Adrenal gland (tissue), 5 donors: ENCODE measurements at regions not wholly inside any gene's neighbourhood (a gene's known extent, or its start where the extent isn't known, plus 50 kb on each side); places are given as distances from the start of the nearest gene placed in this dataset.

Experiments used
- POLR2A ChIP-seq, 2 donors: fragments of 450-650 bp; IDR thresholded peaks; one replicate each; pipeline ENCODE4 v1.6.1; 2017; ENCODE audit warnings: antibody characterized with exemption in 2 of 2, mild to moderate bottlenecking in 2 of 2, moderate library complexity in 1 of 2
- TF ChIP-seq, protein P1 (sequence below), 6 experiments: fragments of 450-650 bp in 4 of 6; fragments of 200-600 bp in 2 of 6; sonication (generic) in 1 of 6; IDR thresholded peaks; 1 replicate in 5 of 6; 2 replicates in 1 of 6; pipeline versions ENCODE4 v1.5.1 to v1.8.0; 2016 to 2021; ENCODE audit warnings: antibody characterized with exemption in 6 of 6, mild to moderate bottlenecking in 2 of 6, moderate library complexity in 1 of 6
- donor health status: DM: no; HTN: no; CAD: no.

GRCh38 chr1:170375082-170375723 is 156.8 kb upstream of the GORAB start:
- TF ChIP-seq, protein P1, sequence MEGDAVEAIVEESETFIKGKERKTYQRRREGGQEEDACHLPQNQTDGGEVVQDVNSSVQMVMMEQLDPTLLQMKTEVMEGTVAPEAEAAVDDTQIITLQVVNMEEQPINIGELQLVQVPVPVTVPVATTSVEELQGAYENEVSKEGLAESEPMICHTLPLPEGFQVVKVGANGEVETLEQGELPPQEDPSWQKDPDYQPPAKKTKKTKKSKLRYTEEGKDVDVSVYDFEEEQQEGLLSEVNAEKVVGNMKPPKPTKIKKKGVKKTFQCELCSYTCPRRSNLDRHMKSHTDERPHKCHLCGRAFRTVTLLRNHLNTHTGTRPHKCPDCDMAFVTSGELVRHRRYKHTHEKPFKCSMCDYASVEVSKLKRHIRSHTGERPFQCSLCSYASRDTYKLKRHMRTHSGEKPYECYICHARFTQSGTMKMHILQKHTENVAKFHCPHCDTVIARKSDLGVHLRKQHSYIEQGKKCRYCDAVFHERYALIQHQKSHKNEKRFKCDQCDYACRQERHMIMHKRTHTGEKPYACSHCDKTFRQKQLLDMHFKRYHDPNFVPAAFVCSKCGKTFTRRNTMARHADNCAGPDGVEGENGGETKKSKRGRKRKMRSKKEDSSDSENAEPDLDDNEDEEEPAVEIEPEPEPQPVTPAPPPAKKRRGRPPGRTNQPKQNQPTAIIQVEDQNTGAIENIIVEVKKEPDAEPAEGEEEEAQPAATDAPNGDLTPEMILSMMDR (IDR thresholded peaks at IDR 0.05), result no peak
- no peak for TF ChIP-seq POLR2A (IDR thresholded peaks at IDR 0.05)
